Dedifferentiated amniotic fluid mesenchymal stem cell (primary cell): ENCODE measurements at regions not wholly inside any gene's neighbourhood (a gene's known extent, or its start where the extent isn't known, plus 50 kb on each side); places are given as distances from the start of the nearest gene placed in this dataset.

Experiments
- DNase-seq: peaks from one replicate; pipeline ENCODE4 v3.0.0-alpha.2; 2016; ENCODE audit errors: extremely low spot score

DNA sequence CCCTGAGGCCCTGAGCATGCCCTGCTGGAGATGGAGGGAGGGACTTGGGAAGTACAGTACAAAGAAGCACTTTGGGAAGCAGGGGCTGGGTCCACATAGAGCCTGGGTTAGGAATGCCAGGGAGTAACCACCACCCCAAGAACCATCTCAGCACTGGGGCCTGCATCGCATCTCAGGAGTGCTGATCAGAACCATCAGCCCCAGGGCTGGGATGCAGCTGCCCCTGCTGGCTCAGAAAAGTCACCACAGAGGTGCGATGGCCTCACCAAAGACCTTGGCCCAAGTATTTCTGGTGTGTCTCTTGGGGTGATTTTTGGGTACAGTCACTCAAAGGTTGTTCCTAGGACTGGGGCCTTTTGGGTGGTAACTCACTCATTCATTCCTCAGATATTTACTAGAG lies 236.8 kb upstream of the MVB12B start:
- no peak for DNase-seq

GRCh38 chr9:126093771-126094170 lies 232.9 kb upstream of the MVB12B start:
- no peak for DNase-seq

- no peak for DNase-seq
These were observed 231.0 kb upstream of the MVB12B start for GRCh38 chr9:126095546-126096190.

- no peak for DNase-seq
These were observed 230.3 kb upstream of the MVB12B start for GRCh38 chr9:126096340-126096739.

DNA sequence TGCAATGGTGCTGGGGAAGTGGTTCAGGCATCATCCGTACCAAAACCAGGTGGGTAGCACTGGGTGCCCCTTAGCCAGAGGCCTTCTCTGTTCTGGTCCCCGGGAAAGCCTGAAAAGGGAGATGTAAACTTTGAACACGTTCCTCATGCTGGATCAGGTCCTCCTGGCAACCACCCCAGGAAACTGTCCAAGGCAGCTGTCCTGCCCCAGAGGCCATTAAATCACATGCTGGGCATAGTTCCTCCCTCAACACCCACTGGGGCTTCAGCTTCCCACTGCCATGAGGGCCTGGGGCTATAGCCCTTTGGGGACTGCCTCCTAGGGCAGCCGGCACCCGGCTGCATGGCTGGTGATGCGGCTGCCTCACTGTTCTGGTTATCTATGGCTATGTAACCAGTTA lies 228.9 kb upstream of the MVB12B start:
- no peak for DNase-seq

DNA sequence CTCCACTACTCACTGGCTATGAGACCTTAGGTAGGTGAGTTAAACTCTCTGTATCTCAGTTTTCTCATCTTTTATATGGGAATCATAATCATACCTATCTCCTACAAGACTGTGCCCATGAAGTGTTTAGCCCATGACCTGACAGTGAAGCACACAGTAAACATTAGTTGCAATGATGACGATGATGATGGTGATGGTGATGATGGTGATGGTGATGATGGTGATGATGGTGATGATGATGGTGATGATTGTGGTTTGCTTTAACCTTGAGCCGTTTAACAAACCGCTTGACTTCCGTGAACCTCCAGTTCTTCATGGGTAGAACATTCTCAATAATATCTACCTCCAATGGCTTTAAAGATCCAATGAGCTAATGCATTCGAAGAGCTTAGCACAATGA lies 220.2 kb upstream of the MVB12B start:
- DNase-seq, result no peak

- no peak for DNase-seq
These were observed 218.9 kb upstream of the MVB12B start for GRCh38 chr9:126107693-126108092.

DNA sequence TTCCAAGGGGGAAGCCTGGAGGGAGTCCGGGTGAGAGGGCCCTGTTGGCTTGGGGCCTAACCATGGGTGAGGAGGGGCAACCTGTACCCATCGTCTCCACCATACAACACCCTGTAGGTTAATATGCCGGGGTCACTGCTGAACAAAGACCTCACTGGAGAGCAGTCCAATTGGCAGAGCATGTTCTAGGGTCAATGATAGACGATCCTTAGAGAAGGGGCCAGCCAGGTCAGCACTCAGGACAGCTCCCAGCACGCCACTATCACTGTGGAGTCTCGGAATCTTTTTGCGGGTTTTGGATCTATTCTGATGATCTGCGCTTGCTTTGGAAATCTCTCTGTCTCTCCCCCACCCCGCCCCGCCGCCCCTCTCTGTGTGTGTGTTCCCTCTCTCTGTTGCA lies 218.4 kb upstream of the MVB12B start:
- no peak for DNase-seq

GRCh38 chr9:126109575-126109974 lies 217.1 kb upstream of the MVB12B start:
- no peak for DNase-seq

GRCh38 chr9:126111556-126111955 lies 215.1 kb upstream of the MVB12B start:
- no peak for DNase-seq

DNA sequence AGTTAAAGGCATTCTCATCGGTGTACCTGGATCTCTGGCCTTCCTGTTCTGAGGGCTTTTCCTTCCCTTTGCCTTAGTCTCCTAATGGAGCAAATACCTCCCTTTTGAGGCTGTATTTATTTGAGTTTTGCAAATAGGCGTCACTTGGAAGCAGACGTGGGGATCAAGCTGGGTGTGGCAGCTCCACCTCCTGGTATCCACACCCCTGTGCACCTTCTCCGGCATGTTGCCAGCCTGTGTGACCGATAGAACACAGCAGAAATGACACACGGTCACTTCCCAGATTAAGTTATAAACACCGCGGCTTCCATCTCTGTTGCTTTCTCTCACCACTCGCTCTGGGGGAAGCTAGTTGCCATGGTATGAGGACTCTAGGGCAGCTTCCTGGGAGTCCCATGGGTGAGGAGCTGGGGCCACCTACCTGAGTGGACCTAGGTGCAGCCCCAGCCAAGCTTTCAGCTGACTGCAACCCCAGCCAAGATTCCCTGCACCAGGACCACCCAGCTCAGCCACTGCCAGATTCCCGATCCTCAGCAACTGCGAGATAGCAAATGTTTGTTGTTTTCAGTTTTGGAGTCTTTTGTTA lies 214.4 kb upstream of the MVB12B start:
- no peak for DNase-seq

- DNase-seq, result no peak
These were observed 213.5 kb upstream of the MVB12B start for GRCh38 chr9:126113176-126113575.

- no peak for DNase-seq
These were observed 212.7 kb upstream of the MVB12B start for GRCh38 chr9:126113756-126114408.

DNA sequence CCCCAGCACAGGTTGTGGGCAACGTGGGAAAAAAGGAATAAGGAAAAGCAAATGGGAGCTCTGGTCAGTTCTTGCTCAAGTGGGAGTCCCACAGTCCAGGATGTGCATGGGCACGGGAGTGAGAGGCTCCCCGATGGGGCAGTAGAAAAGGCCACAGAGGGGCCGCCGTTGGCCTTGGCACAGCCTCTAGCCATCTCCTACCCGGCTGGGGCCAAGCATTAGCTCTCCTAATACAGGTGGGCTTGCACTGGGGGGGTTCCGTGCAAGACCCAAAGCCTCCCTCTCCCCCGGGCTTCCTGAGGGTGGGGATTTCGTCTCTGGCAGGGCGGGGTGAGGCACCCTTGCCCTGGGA lies 212.2 kb upstream of the MVB12B start:
- DNase-seq, result no peak

GRCh38 chr9:126114850-126115460 lies 211.7 kb upstream of the MVB12B start:
- DNase-seq, result no peak

GRCh38 chr9:126116351-126117157 lies 210.1 kb upstream of the MVB12B start:
- DNase-seq, result no peak

DNA sequence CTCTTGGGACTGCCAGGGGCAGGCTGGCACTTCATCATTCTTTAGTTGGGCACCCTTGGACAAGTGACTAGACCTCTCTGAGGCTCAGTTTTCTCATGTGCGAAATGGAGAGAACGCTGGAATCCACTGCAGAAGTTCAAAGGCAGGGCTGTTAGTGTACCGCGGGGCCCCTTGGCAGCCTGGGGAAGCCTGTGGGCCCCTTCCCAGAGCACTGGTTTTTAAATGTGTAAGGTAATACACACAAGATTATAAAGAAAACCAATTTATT lies 209.5 kb upstream of the MVB12B start:
- DNase-seq, result no peak

- DNase-seq, result no peak
These were observed 209.0 kb upstream of the MVB12B start for GRCh38 chr9:126117631-126118030.

DNA sequence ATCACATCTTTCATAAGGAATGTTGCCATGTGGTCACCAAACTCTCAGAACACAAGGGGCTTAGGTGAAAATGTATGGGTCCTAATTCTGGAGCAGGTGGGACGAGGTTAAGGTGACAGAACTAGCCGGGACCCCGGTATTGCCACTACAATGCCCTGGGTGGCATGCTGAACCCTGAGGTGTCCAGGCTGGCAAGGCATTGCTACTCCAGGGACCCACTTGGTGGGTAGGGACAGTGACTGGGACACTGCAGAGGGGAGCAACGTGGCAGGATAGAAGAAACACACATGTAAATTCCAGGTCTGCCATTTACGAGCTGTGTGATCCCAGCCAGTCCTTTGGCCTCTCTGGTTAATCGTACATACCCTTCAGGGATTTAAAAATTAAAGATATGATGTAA lies 206.9 kb upstream of the MVB12B start:
- no peak for DNase-seq

- no peak for DNase-seq
These were observed 203.6 kb upstream of the MVB12B start for GRCh38 chr9:126122901-126123616.

DNA sequence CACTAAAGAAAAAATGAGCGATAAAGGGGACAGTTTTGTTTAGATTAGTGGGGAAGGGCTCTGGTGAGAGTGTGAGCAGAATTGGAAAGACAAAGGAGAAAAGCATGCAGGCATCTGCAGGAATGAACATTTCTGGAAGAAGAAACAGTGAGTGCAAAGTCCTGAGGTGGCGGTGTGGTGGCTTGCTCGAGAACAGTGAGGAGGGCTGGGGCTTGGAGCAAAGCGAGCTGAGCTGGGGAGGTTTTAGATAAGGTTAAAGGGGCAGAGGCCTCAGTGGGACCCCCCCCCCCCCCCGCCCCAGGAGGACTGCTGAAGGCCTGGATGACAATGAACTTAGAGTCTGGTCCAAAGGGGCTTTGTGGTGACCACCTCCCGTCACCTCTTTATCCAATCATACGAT lies 202.7 kb upstream of the MVB12B start:
- no peak for DNase-seq

- no peak for DNase-seq
These were observed 201.5 kb upstream of the MVB12B start for GRCh38 chr9:126125177-126125576.
